ENCODE measurements at regions not wholly inside any gene's neighbourhood (a gene's known extent, or its start where the extent isn't known, plus 50 kb on each side); places are given as distances from the start of the nearest gene placed in this dataset.
A peak's percentile ranks its signal among the peaks of the same experiment; 100 is the strongest.

GRCh38 chr9:120338340-120338739 lies 241.6 kb downstream of the CDK5RAP2 start:
- Histone ChIP-seq H3K27me3 (ENCODE audit: insufficient read depth, low read depth, severe bottlenecking) (no peaks in the 10 kb centered on the region), H3K36me3 (no peaks in the 10 kb centered on the region), H3K27ac (no peak overlapping the region), H3K4me3 (ENCODE audit: low read depth, low read length) (no peak overlapping the region), H3K9me3 (ENCODE audit: severe bottlenecking) (no peaks in the 10 kb centered on the region)
- DNase-seq: no peak
- peak; percentile 28; the same call in 1 of the 2 replicates for TF ChIP-seq CTCF (IDR thresholded peaks at IDR 0.05; ENCODE audit: low read depth, low read length)

GRCh38 chr9:120337131-120337530 lies 242.8 kb downstream of the CDK5RAP2 start:
- Histone ChIP-seq H3K4me3 (ENCODE audit: low read depth, low read length) (no peak overlapping the region), H3K27ac (no peak overlapping the region), H3K9me3 (ENCODE audit: severe bottlenecking) (no peaks in the 10 kb centered on the region), H3K27me3 (ENCODE audit: insufficient read depth, low read depth, severe bottlenecking) (no peaks in the 10 kb centered on the region), H3K36me3 (no peaks in the 10 kb centered on the region)
- DNase-seq: no peak
- no peak for TF ChIP-seq CTCF (IDR thresholded peaks at IDR 0.05; ENCODE audit: low read depth, low read length)

- no peaks in the 10 kb centered on the region for H3K9me3 ChIP-seq (ENCODE audit: severe bottlenecking)
- H3K27ac ChIP-seq: no peak overlapping the region
- no peak overlapping the region for H3K4me3 ChIP-seq (ENCODE audit: low read depth, low read length)
- H3K27me3 ChIP-seq (ENCODE audit: insufficient read depth, low read depth, severe bottlenecking): no peaks in the 10 kb centered on the region
- no peak for DNase-seq
- TF ChIP-seq CTCF (IDR thresholded peaks at IDR 0.05; ENCODE audit: low read depth, low read length): no peak
- no peaks in the 10 kb centered on the region for H3K36me3 ChIP-seq
Observed at GRCh38 chr9:120336753-120337090, 243.2 kb downstream of the CDK5RAP2 start.

- TF ChIP-seq CTCF (IDR thresholded peaks at IDR 0.05; ENCODE audit: low read depth, low read length): no peak
- Histone ChIP-seq H3K36me3 (no peaks in the 10 kb centered on the region), H3K27me3 (ENCODE audit: insufficient read depth, low read depth, severe bottlenecking) (no peaks in the 10 kb centered on the region), H3K27ac (no peak overlapping the region), H3K9me3 (ENCODE audit: severe bottlenecking) (no peaks in the 10 kb centered on the region), H3K4me3 (ENCODE audit: low read depth, low read length) (no peak overlapping the region)
- DNase-seq: peak; percentile 28
Observed at GRCh38 chr9:120336021-120336752, 243.8 kb downstream of the CDK5RAP2 start.

- Histone ChIP-seq H3K36me3 (no peaks in the 10 kb centered on the region), H3K9me3 (ENCODE audit: severe bottlenecking) (no peaks in the 10 kb centered on the region), H3K4me3 (ENCODE audit: low read depth, low read length) (no peak overlapping the region), H3K27me3 (ENCODE audit: insufficient read depth, low read depth, severe bottlenecking) (no peaks in the 10 kb centered on the region), H3K27ac (no peak overlapping the region)
- no peak for DNase-seq
- no peak for TF ChIP-seq CTCF (IDR thresholded peaks at IDR 0.05; ENCODE audit: low read depth, low read length)
Observed at GRCh38 chr9:120331913-120332312, 248.1 kb downstream of the CDK5RAP2 start.

DNA sequence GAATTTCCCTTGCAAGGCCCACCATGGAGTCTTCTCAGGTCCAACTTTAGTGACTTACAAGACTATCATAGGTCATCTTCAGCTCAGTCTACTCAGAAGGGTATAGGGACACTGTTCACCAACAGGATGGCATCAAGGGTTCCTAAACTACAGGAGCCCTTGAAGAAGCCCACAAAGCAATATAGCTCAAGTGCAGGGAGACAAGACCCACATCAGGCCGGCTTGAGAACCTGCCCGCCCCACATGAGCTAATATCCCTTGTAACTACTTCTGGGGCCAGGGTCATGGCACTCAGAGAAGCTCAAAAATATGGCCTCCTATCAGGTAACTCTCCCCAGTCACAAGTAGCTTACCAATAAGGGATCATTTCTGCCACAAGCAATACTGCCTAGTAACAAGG lies 249.9 kb downstream of the CDK5RAP2 start:
- TF ChIP-seq CTCF (IDR thresholded peaks at IDR 0.05; ENCODE audit: low read depth, low read length): no peak
- no peak for DNase-seq
- no peak overlapping the region for H3K27ac ChIP-seq
- H3K9me3 ChIP-seq (ENCODE audit: severe bottlenecking): no peaks in the 10 kb centered on the region
- no peak overlapping the region for H3K4me3 ChIP-seq (ENCODE audit: low read depth, low read length)
- no peaks in the 10 kb centered on the region for H3K27me3 ChIP-seq (ENCODE audit: insufficient read depth, low read depth, severe bottlenecking)
- H3K36me3 ChIP-seq: no peaks in the 10 kb centered on the region
